ENCODE measurements at regions not wholly inside any gene's neighbourhood (a gene's known extent, or its start where the extent isn't known, plus 50 kb on each side); places are given as distances from the start of the nearest gene placed in this dataset.

DNA sequence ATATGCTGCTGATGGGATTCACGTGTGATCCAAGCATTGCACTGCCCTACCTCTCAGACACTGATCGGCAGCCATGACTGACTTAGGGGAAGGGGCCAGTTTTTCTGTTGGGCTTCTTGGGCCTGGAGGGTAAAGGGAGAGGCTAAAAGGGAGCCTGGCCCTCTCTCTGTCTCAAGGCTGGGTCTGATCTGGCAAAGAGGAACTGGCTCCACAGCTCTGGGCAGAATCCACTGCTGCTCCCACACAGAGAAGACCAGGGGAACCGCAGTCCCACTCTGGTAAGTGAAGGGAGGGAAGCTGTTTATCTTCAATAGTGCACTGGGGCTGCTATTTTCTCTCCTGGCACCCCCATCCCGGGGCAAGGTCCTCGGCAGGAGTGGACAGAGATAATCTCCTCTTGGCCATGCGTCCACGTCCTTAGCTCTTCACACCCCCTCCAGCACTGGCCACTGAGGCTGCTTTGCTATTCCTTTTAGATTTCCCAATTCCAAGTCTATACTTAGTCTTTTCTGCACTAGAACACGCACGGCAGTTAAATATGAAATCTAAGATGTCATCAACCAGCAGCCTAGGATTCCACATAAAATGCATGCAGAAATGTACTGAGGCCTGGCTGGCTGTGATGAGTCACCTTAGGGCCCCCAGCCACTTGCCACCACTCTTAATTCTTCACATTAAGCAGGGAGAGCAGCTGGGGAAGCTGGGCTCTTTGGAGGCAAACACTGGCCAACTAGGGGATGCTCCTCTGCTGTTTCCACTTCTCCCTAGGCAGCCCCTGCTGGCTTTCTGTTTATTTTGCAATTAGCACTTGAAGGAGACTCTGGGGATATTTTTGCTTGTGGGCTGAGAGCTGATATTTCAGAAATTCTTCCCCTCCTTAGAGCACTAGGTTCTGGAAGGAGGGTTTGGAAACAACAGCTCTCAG is 87.8 kb upstream of the ARMC2 start:
- Histone ChIP-seq H3K27ac (no peak overlapping the region), H3K4me3 (no peak overlapping the region)
- DNase-seq (ENCODE audit: low spot score) = no peak
- TF ChIP-seq, protein P1, sequence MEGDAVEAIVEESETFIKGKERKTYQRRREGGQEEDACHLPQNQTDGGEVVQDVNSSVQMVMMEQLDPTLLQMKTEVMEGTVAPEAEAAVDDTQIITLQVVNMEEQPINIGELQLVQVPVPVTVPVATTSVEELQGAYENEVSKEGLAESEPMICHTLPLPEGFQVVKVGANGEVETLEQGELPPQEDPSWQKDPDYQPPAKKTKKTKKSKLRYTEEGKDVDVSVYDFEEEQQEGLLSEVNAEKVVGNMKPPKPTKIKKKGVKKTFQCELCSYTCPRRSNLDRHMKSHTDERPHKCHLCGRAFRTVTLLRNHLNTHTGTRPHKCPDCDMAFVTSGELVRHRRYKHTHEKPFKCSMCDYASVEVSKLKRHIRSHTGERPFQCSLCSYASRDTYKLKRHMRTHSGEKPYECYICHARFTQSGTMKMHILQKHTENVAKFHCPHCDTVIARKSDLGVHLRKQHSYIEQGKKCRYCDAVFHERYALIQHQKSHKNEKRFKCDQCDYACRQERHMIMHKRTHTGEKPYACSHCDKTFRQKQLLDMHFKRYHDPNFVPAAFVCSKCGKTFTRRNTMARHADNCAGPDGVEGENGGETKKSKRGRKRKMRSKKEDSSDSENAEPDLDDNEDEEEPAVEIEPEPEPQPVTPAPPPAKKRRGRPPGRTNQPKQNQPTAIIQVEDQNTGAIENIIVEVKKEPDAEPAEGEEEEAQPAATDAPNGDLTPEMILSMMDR (IDR thresholded peaks at IDR 0.05) = no peak

DNA sequence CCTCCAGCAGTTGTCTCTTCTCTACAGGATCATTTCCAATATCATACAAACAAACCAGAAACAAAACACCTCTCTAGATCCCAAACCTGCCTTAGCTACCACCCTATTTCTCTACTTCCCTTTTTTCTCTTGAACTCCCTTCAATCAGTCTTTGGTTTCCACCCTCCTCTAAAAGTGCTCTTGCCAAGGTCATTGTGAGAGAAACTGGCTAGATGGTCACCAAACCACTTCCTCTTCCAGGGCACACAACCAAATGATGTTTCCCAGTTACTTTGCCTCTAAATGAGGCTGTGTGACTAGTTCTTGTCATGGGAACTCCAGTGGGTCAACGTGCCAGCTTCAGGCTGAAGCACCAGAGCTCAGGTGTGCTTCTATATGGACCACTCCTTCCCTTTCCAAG is 85.8 kb upstream of the ARMC2 start:
- TF ChIP-seq, protein P1 (IDR thresholded peaks at IDR 0.05) = no peak
- no peak overlapping the region for H3K4me3 ChIP-seq
- DNase-seq (ENCODE audit: low spot score) = no peak
- no peak overlapping the region for H3K27ac ChIP-seq

DNA sequence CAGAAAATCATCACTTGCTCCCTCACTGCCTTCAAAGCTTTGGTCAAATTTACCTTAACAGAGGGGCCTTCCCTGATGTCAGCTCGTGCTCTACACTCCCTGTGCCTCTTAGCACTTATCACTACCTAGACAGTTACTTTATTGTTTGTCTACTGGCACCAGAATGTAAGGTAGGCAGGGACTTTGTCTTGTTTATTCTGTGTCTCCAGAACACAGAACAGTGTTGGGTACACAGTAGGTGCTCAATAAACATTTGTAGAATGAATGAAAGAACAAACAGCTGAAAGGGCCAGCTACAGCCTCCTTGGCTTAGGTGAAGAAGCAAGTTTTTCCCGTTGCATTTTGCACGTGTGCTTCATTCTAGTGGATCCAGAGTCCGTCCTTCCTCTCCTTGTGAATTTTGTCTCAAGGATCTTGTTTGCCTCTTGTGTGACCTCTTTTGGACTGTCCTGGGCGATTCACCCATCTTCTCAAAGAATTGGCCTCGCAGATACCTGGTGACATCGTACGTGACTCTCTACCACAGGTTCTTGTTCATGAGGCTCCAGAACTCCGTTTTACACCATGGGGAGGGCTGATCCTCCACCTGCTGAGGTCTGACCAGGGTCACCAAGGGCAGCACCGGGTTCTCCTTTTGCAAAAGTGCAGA is 84.2 kb upstream of the ARMC2 start:
- H3K4me3 ChIP-seq = no peak overlapping the region
- TF ChIP-seq, protein P1 (IDR thresholded peaks at IDR 0.05) = no peak
- no peak for DNase-seq (ENCODE audit: low spot score)
- no peak overlapping the region for H3K27ac ChIP-seq

DNA sequence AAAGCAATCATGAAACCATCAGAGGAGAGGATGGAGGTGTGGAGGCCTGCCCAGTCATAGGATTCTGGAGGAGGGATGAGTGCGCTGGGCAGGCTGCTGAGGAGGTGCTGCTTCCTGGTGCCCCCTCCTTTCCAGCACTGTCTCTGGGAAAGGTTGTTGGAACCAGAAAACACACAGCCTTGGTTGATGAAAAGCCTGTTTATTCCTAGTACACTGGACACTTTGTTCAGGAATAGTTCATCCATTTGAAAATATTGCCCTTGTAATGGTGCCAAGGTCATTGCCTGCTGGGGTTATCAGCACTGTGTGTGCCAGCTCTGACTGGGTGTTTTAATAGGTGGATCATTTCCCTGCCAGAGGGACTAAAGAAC is 83.7 kb upstream of the ARMC2 start:
- no peak overlapping the region for H3K4me3 ChIP-seq
- DNase-seq (ENCODE audit: low spot score) = no peak
- TF ChIP-seq, protein P1 (IDR thresholded peaks at IDR 0.05) = no peak
- no peak overlapping the region for H3K27ac ChIP-seq

DNA sequence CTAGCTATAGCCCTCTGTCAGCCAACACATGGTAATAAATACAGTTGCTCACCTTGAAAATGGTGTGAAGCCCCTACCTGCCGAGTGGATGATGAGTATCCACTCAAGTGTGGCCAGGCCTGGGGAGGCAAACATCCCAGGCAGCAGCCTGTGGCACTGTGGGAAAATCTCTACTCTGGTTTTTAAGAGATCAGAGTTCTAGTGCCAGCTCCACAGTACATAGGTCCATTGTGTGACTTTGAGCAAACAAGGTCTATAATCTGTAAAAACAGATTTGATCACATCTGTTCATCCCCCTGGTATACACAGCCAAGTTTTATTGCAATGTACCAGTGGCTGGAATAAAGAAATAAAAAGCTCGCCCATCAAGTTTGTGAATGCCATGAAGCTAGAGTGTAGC is 82.7 kb upstream of the ARMC2 start:
- no peak overlapping the region for H3K27ac ChIP-seq
- no peak overlapping the region for H3K4me3 ChIP-seq
- no peak for DNase-seq (ENCODE audit: low spot score)
- TF ChIP-seq, protein P1 (IDR thresholded peaks at IDR 0.05) = no peak

DNA sequence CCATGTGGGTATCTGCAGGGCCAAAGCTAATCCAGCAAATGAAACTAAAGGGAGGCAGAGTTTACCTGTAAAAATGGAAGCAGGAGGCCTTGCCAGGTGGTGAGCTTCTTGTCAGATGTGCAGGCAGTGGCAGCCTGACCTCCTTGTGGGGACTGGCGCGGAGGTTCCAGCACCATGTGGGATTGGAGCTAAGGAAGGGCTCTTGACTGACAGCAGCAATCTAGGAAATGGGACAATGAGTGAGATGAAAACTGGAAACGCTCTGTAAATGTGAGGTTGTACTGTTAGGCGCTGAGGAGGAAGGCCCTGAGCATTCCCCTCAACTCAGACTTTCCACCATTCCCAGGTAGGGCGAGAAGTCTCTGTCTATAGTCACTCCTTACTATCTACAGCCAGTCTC is 81.8 kb upstream of the ARMC2 start:
- DNase-seq (ENCODE audit: low spot score) = no peak
- TF ChIP-seq, protein P1 (IDR thresholded peaks at IDR 0.05) = no peak
- H3K27ac ChIP-seq = no peak overlapping the region
- no peak overlapping the region for H3K4me3 ChIP-seq

DNA sequence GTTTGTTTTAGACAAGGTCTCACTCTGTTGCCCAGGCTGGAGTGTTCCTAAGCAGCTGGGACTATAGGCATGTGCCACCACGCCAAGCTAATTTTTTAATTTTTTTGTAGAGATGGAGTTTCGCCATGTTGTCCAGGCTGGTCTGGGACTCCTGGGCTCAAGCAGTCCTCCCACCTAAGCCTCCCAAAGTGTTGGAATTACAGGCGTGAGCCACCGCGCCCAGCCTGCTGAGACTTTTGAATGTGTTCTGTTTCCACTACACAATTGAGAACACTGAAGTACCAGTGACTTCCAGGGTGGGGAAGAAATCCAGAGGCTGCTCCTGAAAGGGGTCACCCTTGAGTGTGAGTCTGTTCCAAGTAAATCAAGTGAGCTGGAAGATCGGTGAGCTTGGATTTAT is 81.3 kb upstream of the ARMC2 start:
- TF ChIP-seq, protein P1 (IDR thresholded peaks at IDR 0.05) = no peak
- H3K4me3 ChIP-seq = no peak overlapping the region
- DNase-seq (ENCODE audit: low spot score) = no peak

More for the DNA sequence above, 81.3 kb upstream of the ARMC2 start:
- H3K27ac ChIP-seq = no peak overlapping the region

All from coronary artery (tissue), 2 donors.